HUES64 (cell line): ENCODE measurements at regions not wholly inside any gene's neighbourhood (a gene's known extent, or its start where the extent isn't known, plus 50 kb on each side); places are given as distances from the start of the nearest gene placed in this dataset.

Experiments
- H3K27ac ChIP-seq: 2 replicates; pipeline ENCODE4 v1.7.0; 2013; ENCODE audit warnings: low read depth, low read length, inconsistent platforms
- H3K27me3 ChIP-seq: 2 replicates; pipeline ENCODE4 v1.6.1; 2013; ENCODE audit warnings: mild to moderate bottlenecking, low read length; ENCODE audit not compliant: insufficient read depth
- H3K36me3 ChIP-seq: 2 replicates; pipeline ENCODE4 v1.6.1; 2013; ENCODE audit warnings: mild to moderate bottlenecking, low read length; ENCODE audit not compliant: insufficient read depth
- H3K4me1 ChIP-seq: 2 replicates; pipeline ENCODE4 v1.6.1; 2013; ENCODE audit warnings: mild to moderate bottlenecking, low read length, moderate library complexity; ENCODE audit not compliant: insufficient read depth
- H3K4me3 ChIP-seq: 2 replicates; pipeline ENCODE4 v1.5.1; 2013; ENCODE audit warnings: mild to moderate bottlenecking, low read length, moderate library complexity
- H3K9ac ChIP-seq: 2 replicates; pipeline ENCODE4 v1.6.1; 2013; ENCODE audit warnings: mild to moderate bottlenecking, low read depth, low read length
- H3K9me3 ChIP-seq: 2 replicates; pipeline ENCODE4 v1.6.1; 2013; ENCODE audit warnings: low read depth, low read length; ENCODE audit not compliant: insufficient read depth
- WGBS: fragments of 150-250, 120-280 bp; methylation state at CpG from one replicate; pipeline ENCODE4 v1.1.7; 2013; ENCODE audit warnings: missing lambda C conversion rate; 5-methylcytosine and 5-hydroxymethylcytosine counted together

GRCh38 chr3:110774496-110775265 lies 296.9 kb upstream of the NECTIN3 start:
- no peak overlapping the region for H3K4me3 ChIP-seq
- H3K4me1 ChIP-seq, result peaks cover 15% of the 10 kb centered on the region
- 82% methylated on average over 7 of the region's 7 CpGs for WGBS
- H3K9ac ChIP-seq, result no peak overlapping the region
- H3K27me3 ChIP-seq, result no peaks in the 10 kb centered on the region
- H3K36me3 ChIP-seq, result no peaks in the 10 kb centered on the region
- H3K9me3 ChIP-seq, result no peaks in the 10 kb centered on the region
- H3K27ac ChIP-seq, result no peak overlapping the region

GRCh38 chr3:110779581-110779980 lies 292.0 kb upstream of the NECTIN3 start:
- H3K27ac ChIP-seq, result no peak overlapping the region
- H3K9ac ChIP-seq, result no peak overlapping the region
- no peak overlapping the region for H3K4me3 ChIP-seq
- 100% methylated on average over 1 of the region's 2 CpGs for WGBS
- H3K36me3 ChIP-seq, result no peaks in the 10 kb centered on the region
- no peaks in the 10 kb centered on the region for H3K9me3 ChIP-seq
- H3K27me3 ChIP-seq, result no peaks in the 10 kb centered on the region
- H3K4me1 ChIP-seq, result peaks cover 6% of the 10 kb centered on the region

- Histone ChIP-seq H3K4me1 (peaks cover 5% of the 10 kb centered on the region; the same call in 1 of the 2 replicates), H3K4me3 (no peak overlapping the region), H3K9me3 (peaks cover 5% of the 10 kb centered on the region; the same call in 1 of the 2 replicates), H3K36me3 (0 out of 2 replicates have a peak, but pooled peaks cover 4% of the 10 kb centered on the region), H3K27me3 (no peaks in the 10 kb centered on the region), H3K27ac (no peak overlapping the region), H3K9ac (no peak overlapping the region)
- 83% methylated on average over 2 of the region's 3 CpGs for WGBS
These were observed 288.1 kb upstream of the NECTIN3 start for GRCh38 chr3:110783541-110783940.

- H3K27me3 ChIP-seq, result no peaks in the 10 kb centered on the region
- no peaks in the 10 kb centered on the region for H3K4me1 ChIP-seq
- no peak overlapping the region for H3K27ac ChIP-seq
- no peak overlapping the region for H3K9ac ChIP-seq
- no peak overlapping the region for H3K4me3 ChIP-seq
- peaks cover 5% of the 10 kb centered on the region; the same call in 1 of the 2 replicates for H3K9me3 ChIP-seq
- H3K36me3 ChIP-seq, result 0 out of 2 replicates have a peak, but pooled peaks cover 4% of the 10 kb centered on the region
- 79% methylated on average over 1 of the region's 1 CpG for WGBS
These were observed 282.8 kb upstream of the NECTIN3 start for GRCh38 chr3:110788794-110789193.

- Histone ChIP-seq H3K27me3 (no peaks in the 10 kb centered on the region), H3K27ac (no peak overlapping the region)
- WGBS, result 100% methylated on average over 2 of the region's 2 CpGs
These were observed 282.3 kb upstream of the NECTIN3 start for GRCh38 chr3:110789315-110789714.

GRCh38 chr3:110790631-110791030 lies 281.0 kb upstream of the NECTIN3 start:
- Histone ChIP-seq H3K27ac (no peak overlapping the region), H3K9ac (no peak overlapping the region), H3K4me1 (no peaks in the 10 kb centered on the region), H3K27me3 (no peaks in the 10 kb centered on the region), H3K36me3 (no peaks in the 10 kb centered on the region), H3K4me3 (no peak overlapping the region), H3K9me3 (no peaks in the 10 kb centered on the region)
- WGBS, result 99% methylated on average over 2 of the region's 2 CpGs

More at GRCh38 chr3:110789315-110789714, 282.3 kb upstream of the NECTIN3 start:
- Histone ChIP-seq H3K9ac (no peak overlapping the region), H3K4me3 (no peak overlapping the region), H3K4me1 (no peaks in the 10 kb centered on the region), H3K9me3 (peaks cover 5% of the 10 kb centered on the region; the same call in 1 of the 2 replicates), H3K36me3 (0 out of 2 replicates have a peak, but pooled peaks cover 4% of the 10 kb centered on the region)

GRCh38 chr3:110791995-110792686 lies 279.5 kb upstream of the NECTIN3 start:
- no peaks in the 10 kb centered on the region for H3K9me3 ChIP-seq
- no peaks in the 10 kb centered on the region for H3K4me1 ChIP-seq
- WGBS, result 90% methylated on average over 1 of the region's 2 CpGs
- no peaks in the 10 kb centered on the region for H3K36me3 ChIP-seq
- no peaks in the 10 kb centered on the region for H3K27me3 ChIP-seq
- H3K9ac ChIP-seq, result no peak overlapping the region
- H3K27ac ChIP-seq, result no peak overlapping the region
- H3K4me3 ChIP-seq, result no peak overlapping the region

- no peaks in the 10 kb centered on the region for H3K27me3 ChIP-seq
These were observed 278.0 kb upstream of the NECTIN3 start for GRCh38 chr3:110793611-110794010.

GRCh38 chr3:110795163-110795562 lies 276.5 kb upstream of the NECTIN3 start:
- WGBS, result 97% methylated on average over 2 of the region's 2 CpGs
- no peak overlapping the region for H3K4me3 ChIP-seq
- H3K9ac ChIP-seq, result no peak overlapping the region
- no peaks in the 10 kb centered on the region for H3K27me3 ChIP-seq
- no peaks in the 10 kb centered on the region for H3K4me1 ChIP-seq
- no peaks in the 10 kb centered on the region for H3K9me3 ChIP-seq
- H3K27ac ChIP-seq, result no peak overlapping the region
- no peaks in the 10 kb centered on the region for H3K36me3 ChIP-seq

More at GRCh38 chr3:110793611-110794010, 278.0 kb upstream of the NECTIN3 start:
- Histone ChIP-seq H3K4me3 (no peak overlapping the region), H3K9me3 (no peaks in the 10 kb centered on the region), H3K36me3 (no peaks in the 10 kb centered on the region), H3K4me1 (no peaks in the 10 kb centered on the region), H3K27ac (no peak overlapping the region), H3K9ac (no peak overlapping the region)
- WGBS, result 94% methylated on average over 1 of the region's 1 CpG

- Histone ChIP-seq H3K27ac (no peak overlapping the region), H3K4me3 (no peak overlapping the region), H3K36me3 (no peaks in the 10 kb centered on the region), H3K27me3 (no peaks in the 10 kb centered on the region), H3K9me3 (no peaks in the 10 kb centered on the region), H3K4me1 (no peaks in the 10 kb centered on the region), H3K9ac (no peak overlapping the region)
- WGBS, result 98% methylated on average over 2 of the region's 2 CpGs
These were observed 272.3 kb upstream of the NECTIN3 start for GRCh38 chr3:110799271-110799670.

GRCh38 chr3:110804856-110805255 lies 266.8 kb upstream of the NECTIN3 start:
- H3K27me3 ChIP-seq, result no peaks in the 10 kb centered on the region
- H3K4me1 ChIP-seq, result no peaks in the 10 kb centered on the region
- WGBS, result 91% methylated on average over 2 of the region's 2 CpGs
- H3K9me3 ChIP-seq, result no peaks in the 10 kb centered on the region
- no peak overlapping the region for H3K27ac ChIP-seq
- no peaks in the 10 kb centered on the region for H3K36me3 ChIP-seq
- H3K9ac ChIP-seq, result no peak overlapping the region
- no peak overlapping the region for H3K4me3 ChIP-seq
